Bronchial epithelial cell (primary cell): ENCODE measurements at regions not wholly inside any gene's neighbourhood (a gene's known extent, or its start where the extent isn't known, plus 50 kb on each side); places are given as distances from the start of the nearest gene placed in this dataset.

Source experiments
- DNase-seq: peaks from one replicate; pipeline ENCODE4 v3.0.0-alpha.2; 2010; ENCODE audit warnings: low read depth
- FAIRE-seq: peaks from 2 replicates; lab custom pipeline; 2011; peaks lifted over from hg19 to GRCh38; lab: Jason Lieb, UNC
- H3K27me3 ChIP-seq: 2 replicates; pipeline ENCODE4 v1.5.1; 2011; ENCODE audit warnings: low read length; ENCODE audit not compliant: control insufficient read depth, insufficient read depth
- H3K36me3 ChIP-seq: 2 replicates; pipeline ENCODE4 v1.5.1; 2011; ENCODE audit warnings: low read length; ENCODE audit not compliant: control insufficient read depth, insufficient read depth
- H3K4me3 ChIP-seq: 2 replicates; pipeline ENCODE4 v1.5.1; 2011; ENCODE audit warnings: mild to moderate bottlenecking, low read depth, low read length, control low read depth
- CTCF ChIP-seq: IDR thresholded peaks from 2 replicates; pipeline ENCODE4 v1.5.1; 2011; ENCODE audit warnings: mild to moderate bottlenecking, moderate library complexity, low read length, control low read depth, inconsistent platforms; ENCODE audit not compliant: insufficient read depth, severe bottlenecking

GRCh38 chr14:45332360-45332988 is 79.5 kb upstream of the MIS18BP1 start:
- FAIRE-seq (no peak), DNase-seq (no peak)
- Histone ChIP-seq H3K36me3 (no peaks in the 10 kb centered on the region), H3K27me3 (no peaks in the 10 kb centered on the region), H3K4me3 (no peak overlapping the region)
- TF ChIP-seq CTCF: no peak

- TF ChIP-seq CTCF: no peak
- DNase-seq: no peak
- H3K27me3 ChIP-seq: no peaks in the 10 kb centered on the region
- H3K36me3 ChIP-seq: no peaks in the 10 kb centered on the region
- FAIRE-seq: no peak
- no peak overlapping the region for H3K4me3 ChIP-seq
Measured at GRCh38 chr14:45308745-45309397, 55.9 kb upstream of the MIS18BP1 start.
